GM18870 (cell line): ENCODE measurements at regions not wholly inside any gene's neighbourhood (a gene's known extent, or its start where the extent isn't known, plus 50 kb on each side); places are given as distances from the start of the nearest gene placed in this dataset.
A peak's percentile ranks its signal among the peaks of the same experiment; 100 is the strongest.

Experiments used
- ATAC-seq: cut with Tn5 transposase; IDR thresholded peaks from one replicate; pipeline ENCODE4 v1.9.1; 2021; ENCODE audit warnings: moderate library complexity; ENCODE audit not compliant: unreplicated experiment

DNA sequence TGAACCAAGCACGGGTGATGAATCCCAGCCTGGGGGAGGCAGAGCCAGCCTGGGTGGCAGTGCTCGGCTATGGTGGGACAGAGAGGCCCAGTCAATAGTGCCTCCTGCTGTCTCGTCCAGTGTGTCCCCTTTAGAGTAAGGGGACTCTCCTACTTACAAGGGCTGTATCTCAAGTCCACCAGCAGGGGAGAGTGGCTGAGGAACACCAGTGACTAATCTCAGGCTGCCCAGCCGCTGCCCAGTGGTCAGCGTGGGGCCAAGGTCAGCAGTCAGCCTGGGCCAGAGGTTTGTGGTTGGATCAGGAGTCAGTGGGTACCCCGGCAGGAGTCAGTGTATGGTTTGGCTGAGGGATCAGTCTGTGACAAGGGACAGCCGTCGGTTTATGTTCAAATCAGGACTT, 109.2 kb upstream of the RUNX3 start:
- ATAC-seq = no peak

DNA sequence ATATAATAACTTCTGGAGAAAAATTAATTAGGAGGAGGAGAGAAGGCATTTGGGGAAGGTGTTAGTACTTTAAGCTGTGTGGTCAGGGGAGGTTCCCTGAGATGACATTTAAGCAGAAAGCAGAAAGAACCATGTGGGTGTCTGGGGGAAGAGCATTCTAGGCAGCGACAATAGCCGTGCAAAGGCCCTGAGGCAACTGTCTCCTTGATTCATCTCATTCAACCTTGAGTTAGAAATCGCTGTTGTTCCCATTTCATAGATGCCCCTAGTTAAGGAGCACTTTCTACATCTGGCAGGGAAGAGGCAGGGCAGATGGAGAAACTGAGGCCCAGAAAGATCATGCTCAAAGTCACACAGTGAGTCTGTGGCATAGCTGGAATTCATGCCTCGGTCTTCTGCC, 108.6 kb upstream of the RUNX3 start:
- no peak for ATAC-seq

DNA sequence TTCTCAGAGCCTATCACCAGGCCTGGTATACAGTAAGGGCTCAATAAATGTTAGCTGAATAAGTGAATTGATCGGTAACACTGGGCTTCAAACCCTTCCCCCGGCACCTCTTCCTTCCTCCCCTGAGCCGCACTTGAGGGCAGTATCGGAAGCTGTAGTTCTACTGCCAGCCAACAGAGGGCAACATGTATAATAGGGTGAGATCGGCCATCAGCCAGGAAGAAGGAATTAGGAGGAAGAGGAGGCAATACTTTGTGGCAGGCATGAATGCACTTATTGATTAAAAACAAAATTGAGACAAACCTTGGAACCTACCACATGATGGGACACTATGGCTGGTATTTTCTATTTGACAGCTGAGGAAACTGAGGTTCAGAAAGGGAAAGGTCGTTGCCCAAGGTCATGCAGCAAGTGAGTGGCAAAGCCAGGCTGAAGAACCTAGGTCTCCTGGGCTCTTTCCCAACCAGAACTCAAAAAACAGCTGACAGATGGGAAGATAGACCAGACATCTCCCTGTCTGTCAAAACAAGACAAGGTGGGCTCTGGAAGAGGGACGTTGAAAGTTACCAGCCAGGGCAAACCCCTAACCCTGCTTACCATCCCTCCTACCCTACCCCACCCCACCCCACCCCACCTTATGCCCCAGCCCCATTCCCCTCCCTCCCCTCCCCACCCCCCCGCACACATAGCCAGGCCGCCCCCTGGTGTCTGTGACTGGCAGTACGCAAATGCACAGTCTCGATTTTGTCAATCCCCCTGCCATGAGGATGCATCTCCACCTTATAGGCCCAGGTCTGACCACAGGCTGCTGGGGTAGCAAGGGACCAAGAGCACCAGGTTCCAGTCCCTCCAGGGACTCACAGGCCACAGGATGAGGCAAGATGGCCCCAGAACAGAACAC, 107.3 kb upstream of the RUNX3 start:
- no peak for ATAC-seq

DNA sequence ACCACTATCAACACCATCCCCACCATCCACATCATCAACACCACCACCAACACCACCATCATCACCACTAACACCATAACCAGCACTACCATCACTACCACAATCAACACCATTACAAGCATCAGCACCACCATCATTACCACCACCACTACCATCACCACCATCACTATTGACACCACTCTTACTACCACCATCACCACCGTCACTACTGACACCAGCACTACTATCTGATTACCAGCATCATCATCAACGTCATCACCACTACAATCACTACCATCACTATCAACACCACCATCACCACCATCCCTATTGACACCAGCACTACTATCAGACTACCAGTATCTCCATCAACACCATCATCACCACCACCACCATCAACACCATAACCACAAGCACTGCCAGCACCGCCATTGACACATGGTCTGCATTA, 106.1 kb upstream of the RUNX3 start:
- ATAC-seq = no peak

DNA sequence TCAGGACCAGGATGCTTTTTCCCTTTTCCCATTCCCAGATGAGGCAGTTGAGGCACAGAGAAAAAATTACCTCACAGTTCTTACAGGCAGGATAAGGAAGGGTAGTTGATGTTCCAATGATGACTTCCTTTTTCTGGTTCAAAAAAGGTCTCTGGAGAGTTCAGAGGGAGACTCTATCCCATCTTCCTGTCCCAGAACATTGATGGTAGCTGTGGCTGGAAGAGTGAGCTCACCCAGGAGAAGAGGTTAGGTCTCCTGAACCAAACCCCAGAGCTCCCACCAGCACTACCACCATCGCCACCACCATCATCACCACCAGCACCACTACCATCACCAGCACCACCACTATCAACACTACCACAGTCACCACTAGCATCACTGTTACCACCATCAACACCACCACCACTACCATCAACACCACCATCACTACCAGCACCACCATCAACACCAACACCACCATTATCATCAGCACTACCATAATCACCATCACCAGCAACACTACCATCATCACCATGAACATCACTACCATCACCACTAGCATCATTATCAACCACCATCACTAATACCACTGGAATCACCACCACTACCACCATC, 105.5 kb upstream of the RUNX3 start:
- ATAC-seq = no peak

DNA sequence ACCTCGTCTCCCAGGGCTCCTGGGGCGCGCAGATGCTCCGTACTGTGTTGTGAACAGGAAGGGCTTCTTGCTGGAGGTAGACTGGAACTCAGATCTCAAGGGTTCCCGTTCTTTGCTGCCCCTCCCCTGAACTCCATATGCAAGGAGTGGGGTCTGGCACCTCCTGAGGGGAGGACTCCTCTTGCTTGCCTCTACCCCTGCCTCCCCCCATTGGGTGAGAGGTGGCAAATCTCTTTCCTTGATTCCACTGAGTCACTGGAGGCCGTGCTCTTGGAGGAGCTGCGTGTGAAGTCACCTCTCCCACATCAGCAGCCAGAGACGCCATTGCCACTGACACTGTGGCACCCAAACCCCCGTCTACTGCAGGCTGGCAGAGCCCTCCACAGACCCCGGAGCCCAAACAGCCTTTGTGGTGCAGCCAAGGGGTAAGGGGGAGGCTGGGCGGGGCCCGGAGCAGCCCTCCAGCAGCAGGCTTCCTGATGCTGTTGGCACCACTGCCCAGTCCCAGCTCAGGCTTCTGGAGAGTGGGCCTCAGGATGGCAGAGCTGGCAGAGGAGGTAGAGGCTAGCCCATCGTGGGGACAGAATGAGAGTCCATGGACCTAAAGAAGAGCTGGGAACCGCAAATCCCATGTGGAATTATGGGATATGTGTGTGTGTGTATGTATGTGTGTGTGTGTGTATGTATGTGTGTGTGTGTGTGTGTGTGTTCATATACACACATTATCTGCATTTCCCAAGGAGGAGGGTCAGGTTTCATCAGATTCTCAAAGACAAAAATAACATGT, 104.9 kb upstream of the RUNX3 start:
- no peak for ATAC-seq

DNA sequence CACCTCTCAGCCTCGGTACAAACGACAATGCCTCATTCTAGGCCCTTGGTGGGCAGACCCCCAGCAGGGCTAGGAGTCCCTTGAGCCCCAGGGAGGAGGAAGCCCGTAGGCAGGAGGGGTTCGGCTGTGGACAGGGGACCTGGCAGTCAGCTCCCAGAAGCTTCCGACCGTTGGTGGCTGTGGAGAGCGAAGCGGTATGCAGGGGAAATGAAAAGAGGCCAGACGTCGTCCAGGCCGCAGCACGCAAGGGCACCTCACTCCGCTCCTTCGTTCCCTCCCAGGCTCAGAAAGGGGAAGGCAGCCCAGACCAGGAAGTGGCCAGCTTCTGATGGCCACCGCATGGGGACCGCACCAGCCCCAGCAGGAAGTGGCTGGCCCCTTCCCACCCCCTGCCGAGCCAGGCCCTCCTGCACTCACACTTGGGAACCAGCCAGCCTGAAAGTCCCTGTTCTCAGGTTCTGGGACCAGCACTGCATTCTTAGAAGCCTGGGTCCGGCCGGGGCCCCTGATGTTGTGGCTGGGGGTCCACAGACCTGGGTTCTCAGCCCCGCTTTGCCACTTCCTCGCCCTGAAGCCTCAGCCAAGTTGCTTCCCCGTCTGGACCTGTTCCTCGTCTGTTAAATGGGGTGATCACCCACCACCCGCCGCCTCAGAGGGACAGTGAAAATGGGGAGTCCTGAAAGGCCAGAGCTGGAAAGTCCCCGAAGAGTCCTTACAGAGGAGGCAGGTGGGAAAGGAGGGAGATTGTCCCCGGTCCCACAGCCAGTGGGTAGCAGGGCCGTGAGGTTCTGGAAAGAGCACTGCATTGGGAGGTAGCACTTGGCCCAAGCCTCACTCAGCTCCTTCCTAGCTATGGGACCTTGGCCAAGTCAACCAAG, 104.0 kb upstream of the RUNX3 start:
- no peak for ATAC-seq

DNA sequence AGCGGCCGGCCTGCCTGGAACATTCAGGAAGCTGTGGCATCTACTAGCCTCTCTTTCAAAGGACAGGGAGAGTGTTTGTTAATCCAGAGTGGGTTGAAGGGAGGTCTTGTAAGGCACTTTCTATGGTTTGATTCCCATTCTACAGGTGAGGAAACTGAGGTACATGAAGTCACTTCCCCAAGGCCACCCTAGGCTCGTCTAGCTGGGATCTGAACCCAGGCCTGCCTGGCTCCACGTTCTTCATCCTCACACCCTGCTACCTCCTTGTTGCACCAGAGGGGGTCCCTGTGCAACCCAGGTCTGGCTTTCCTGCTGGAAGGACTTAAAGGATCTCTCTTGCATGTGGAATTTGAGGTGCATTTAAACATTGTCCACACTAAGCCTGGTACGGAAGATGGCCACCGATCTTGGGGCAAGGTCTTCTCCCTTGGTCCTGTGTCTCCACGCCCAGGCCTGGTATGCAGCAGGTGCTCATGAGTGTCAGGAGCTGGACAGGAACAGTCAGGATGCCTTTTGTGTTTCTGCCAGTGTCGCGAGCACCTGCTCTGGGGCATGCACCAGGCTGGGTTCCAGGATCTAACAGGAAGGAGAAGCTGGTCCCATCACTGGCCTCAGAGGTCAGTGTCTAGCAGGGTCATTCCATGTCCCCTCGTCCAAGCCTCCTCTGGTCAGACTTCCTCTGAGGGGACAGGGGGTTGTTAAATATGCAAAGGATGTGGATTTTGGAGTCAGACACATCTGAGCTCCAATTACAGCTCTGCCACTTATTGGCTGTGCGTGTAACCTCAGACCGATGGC, 103.2 kb upstream of the RUNX3 start:
- no peak for ATAC-seq

DNA sequence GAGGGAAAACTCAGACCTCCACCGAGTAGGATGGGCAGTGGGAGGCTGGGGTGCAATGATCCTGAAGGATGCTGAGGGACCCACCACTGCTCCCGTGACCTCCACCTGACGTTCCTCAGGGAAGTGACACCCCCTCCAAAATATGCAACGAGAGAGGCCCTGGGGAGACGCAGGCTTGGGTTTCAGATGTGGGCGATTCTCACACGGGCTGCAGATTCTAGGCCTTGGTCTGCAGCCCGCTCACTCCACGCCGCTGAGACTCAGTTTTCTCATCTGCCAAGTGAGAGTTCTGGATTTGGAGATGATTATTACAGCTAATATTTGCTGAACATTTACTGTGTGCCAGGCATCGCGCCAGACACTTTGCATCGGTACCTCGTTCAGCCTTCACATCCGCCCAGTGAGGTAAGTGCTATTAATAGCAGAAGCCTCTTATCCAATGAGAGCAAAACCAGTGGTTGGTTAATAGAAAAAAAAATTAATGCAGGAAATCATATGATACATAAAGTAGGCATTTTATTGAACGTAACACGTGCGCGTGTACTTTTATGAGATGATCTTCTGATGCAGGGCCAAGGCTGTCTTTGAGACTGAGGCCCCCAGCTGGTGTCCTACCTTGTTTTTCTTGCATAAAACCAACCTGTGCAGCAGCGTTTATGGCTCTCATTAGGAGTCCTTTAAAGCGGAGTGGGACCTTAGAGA, 102.0 kb upstream of the RUNX3 start:
- peak; percentile 53 for ATAC-seq

DNA sequence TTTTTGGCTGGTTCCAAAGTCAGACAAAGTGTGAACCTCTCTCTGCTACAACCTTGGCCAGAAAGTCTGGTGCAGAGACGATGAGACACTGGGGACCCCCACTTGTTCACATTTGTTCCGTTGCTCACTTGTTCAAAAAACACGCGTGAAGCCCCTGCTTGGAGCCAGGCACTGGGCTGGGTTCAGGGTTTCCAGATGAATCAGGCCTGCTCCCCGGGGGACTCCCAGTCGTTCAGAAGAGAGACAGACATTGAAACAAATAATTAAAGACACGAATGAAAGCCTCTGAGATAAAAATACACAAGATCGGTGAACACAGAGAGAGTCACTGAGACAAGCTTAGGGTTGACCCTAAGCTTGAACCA, 101.5 kb upstream of the RUNX3 start:
- ATAC-seq = no peak

DNA sequence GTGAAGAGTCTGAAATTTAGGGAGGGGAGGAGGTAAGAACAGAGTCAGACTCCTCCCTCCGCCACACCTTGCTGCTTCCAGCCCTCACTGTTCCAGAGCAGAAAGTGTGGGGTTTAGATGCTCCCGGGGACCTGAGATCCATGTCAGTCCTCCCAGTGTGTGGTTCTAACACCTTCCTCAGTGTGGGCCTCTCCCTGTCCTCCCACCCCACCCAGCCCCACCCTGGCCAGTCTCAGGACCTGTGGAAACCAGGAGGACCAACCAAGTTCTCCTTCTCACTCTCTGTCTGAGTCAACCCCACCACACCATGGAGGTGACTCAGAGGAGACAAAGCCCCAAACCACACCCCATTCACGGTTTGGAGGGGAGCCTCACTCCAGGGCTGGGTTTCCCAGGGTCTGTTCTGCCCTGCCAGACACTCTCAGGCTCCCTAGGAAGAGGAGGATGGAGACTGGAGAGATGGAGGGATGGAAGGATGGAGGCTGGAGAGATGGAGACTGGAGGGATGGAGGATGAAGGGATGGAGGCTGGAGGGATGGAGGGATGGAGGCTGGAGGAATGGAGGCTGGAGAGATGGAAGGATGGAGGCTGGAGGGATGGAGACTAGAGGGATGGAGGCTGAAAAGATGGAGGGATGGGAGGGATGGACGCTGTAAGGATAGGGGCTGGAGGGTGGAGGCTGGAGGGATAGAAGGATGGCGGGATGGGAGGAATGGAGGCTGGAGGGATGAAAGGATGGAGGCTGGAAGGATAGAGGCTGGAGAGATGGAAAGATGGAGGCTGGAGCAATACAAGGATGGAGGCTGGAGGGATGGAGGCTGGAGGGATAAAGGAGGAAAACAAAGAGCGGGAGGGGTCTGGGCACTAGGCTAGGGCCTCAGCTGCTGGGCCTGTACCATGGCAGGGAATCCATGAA, 100.9 kb upstream of the RUNX3 start:
- peak; percentile 31 for ATAC-seq

DNA sequence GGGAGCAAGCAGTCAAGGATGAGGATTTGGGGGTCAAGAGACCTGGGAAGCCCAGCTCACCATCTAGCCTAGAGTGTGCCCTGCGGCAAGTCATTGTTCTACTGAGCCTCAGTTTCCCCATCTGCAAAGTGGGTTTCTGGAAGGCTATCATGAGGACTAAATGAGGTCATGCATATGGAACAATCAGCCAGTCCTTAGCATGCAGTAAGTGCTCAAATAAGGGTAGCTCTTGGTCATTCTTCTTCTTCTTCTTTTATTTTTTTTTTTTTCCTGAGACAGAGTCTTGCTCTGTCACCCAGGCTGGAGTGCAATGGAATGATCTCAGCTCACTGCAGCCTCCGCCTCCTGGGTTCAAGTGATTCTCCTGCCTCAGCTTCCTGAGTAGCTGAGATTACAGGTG, 99.9 kb upstream of the RUNX3 start:
- no peak for ATAC-seq

DNA sequence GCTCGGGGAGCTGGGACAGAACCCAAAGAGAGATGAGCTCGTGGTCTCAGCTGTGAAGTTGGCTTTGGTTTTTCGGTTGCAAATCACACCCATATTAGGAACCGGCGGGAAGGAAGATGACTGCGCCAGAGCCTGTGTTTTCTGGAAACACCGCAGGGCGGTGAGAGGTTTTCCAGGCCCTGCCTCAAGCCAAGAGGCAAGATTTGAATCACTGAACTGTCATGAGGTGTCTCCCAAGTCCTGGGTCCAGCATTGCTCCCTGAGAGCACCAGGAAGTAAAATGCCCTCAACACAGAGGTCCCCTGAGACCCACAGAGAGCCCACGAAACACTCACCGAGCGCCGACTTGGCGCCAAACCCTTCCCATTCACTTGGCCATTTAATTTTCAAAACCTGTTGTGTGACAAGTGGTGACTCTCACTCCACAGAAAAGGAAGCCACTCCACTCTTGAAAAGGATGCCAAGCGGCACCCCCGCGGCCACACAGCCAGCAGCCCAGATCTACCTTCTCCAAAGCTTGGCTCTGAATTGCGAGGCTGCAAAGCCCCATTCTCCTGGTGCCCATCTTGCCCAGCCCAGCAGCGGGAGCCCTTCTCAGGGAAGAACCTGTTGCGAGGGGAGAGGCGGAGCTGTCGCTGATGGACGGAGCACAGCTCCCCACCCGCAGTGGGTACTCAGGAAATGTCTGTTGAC, 99.0 kb upstream of the RUNX3 start:
- no peak for ATAC-seq

DNA sequence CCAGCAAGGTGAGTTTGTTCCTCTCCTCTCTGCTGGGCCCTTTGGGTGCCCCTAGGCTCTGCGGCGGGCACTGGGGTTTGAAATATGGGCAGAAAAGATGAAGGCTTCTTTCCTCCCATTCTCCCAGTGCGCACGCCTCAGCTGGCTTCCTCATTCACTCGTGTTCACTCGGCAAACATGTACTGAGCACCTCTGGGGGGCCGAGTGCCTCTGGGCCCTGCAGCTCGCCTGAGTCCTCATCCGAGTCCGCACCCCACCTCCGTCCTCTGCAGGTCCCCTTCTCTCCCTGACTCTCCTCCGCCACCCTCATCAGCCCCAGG, 98.5 kb upstream of the RUNX3 start:
- ATAC-seq = no peak

DNA sequence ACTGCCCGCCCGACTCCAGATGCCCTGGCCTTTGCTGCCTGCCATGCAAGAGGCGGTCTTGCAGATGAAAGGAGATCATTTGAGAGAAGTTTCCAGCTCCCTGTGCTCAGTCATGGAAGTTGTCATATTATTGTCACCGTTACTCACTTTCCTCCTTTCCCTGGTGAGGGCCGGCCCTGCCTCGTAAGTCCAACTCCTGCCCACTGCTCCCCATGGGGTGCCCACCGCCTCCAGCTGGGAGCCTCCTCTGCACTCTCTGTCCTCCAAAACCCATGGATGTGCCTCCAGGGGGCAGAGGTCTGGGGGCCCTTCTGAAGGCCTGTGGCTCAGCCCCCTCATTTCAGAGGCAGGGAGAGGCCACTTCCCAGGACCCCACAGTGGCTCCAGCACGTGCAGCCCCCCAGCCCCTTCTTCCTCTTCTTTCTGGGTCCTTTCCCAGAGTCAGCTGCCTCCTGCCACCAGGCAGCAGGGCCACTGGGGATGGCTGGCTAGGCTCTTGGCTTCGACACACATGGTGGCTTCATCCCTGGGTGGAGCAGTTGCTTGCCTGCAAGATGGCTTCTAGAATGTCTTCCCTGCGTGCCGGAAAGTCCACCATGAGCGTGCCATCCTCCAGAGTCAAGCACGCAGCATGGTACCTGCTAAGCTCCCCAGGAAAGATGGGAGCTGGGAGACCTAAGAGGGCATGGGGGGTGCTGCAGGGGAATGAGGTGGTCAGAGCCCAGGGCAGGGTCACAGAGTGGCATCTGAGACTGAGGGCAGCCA, 97.9 kb upstream of the RUNX3 start:
- no peak for ATAC-seq

DNA sequence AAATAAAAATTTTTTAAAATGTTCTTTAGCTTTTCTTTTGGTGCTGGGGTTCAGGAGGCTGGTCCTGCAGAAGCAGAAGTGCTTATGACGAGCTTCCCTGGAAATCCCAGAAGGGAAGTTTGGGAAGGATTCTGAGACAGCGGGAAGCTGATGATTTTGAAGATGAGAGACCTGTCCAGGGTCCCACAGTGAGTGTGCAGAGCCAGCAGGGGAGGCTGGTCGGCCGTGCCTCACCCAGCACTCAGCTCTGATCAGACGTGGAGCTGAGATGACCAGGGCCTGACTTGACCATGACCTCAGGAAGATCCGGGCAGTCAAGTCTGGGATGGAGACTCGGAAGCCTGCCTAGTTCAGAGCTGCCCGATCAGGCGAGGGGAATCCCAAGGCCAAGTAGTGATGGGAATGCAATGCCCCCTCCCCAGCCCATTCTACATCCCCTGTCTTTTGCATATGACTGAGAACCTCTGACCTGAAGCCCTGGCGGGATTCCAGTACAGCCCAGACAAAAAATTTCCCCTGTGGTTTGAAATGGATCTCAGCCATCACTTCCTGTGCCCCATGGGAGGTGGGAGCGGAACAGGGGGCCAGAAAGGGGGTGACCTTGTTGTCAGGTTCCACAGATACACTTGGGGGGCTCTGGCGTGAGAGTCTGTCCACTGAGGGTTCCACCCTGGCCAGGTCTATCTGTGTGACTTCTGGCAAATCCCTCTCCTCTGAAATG, 96.8 kb upstream of the RUNX3 start:
- no peak for ATAC-seq

DNA sequence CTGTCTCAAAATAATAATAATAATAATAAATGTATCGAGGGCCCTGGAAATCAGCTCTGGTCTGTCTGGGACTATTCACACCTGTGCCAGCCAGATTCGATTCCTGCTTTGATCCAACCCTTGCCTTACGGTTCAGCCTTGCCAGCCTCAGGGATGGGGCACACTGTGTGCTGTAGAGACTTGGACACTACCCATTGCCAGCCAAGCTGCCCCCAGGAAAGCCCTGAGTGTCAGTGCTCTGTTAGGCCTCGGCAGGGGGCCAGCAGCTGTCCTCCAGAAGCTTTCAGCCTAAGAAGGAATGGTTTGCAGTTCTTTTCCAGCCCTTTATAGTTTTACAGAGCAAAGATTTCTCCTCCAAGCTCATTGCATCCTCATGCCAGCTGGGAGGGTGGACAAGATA, 96.2 kb upstream of the RUNX3 start:
- ATAC-seq = no peak
